Activated naive CD8-positive, alpha-beta T cell (primary cell): ENCODE measurements at regions not wholly inside any gene's neighbourhood (a gene's known extent, or its start where the extent isn't known, plus 50 kb on each side); places are given as distances from the start of the nearest gene placed in this dataset.
"Not testable (repeated sequence)": the region's sequence is repeated elsewhere in the genome, so short reads cannot be mapped to it uniquely, and the experiment has no call there.

ENCODE experiments used
- H3K27ac Mint-ChIP-seq: one replicate; pipeline ENCODE4 v1.8.0; 2021; ENCODE audit warnings: mixed read lengths
- H3K27me3 Mint-ChIP-seq: one replicate; pipeline ENCODE4 v1.8.0; 2021; ENCODE audit warnings: mixed read lengths
- H3K36me3 Mint-ChIP-seq: one replicate; pipeline ENCODE4 v1.8.0; 2021; ENCODE audit warnings: mixed read lengths
- H3K4me1 Mint-ChIP-seq: one replicate; pipeline ENCODE4 v1.8.0; 2021; ENCODE audit warnings: low read depth, mixed read lengths
- H3K4me3 Mint-ChIP-seq: one replicate; pipeline ENCODE4 v1.8.0; 2021; ENCODE audit warnings: mild to moderate bottlenecking, mixed read lengths
- H3K9me3 Mint-ChIP-seq: one replicate; pipeline ENCODE4 v1.8.0; 2021; ENCODE audit warnings: low read depth, mixed read lengths

- Mint-ChIP-seq H3K36me3 (no peaks in the 10 kb centered on the region), H3K4me3 (no peak overlapping the region), H3K27me3 (no peaks in the 10 kb centered on the region)
Observed at GRCh38 chr4:189838821-189839497, 101.7 kb upstream of the FRG1 start.

GRCh38 chr4:189840356-189840755 lies 100.3 kb upstream of the FRG1 start:
- no peak overlapping the region for H3K4me3 Mint-ChIP-seq
- H3K9me3 Mint-ChIP-seq, result no peaks in the 10 kb centered on the region
- no peak overlapping the region for H3K27ac Mint-ChIP-seq
- no peaks in the 10 kb centered on the region for H3K4me1 Mint-ChIP-seq
- H3K27me3 Mint-ChIP-seq, result no peaks in the 10 kb centered on the region
- no peaks in the 10 kb centered on the region for H3K36me3 Mint-ChIP-seq

More at GRCh38 chr4:189838821-189839497, 101.7 kb upstream of the FRG1 start:
- no peaks in the 10 kb centered on the region for H3K9me3 Mint-ChIP-seq
- no peak overlapping the region for H3K27ac Mint-ChIP-seq
- no peaks in the 10 kb centered on the region for H3K4me1 Mint-ChIP-seq

- H3K9me3 Mint-ChIP-seq, result no peaks in the 10 kb centered on the region
- H3K36me3 Mint-ChIP-seq, result no peaks in the 10 kb centered on the region
- H3K4me3 Mint-ChIP-seq, result no peak overlapping the region
- no peak overlapping the region for H3K27ac Mint-ChIP-seq
- H3K27me3 Mint-ChIP-seq, result no peaks in the 10 kb centered on the region
- H3K4me1 Mint-ChIP-seq, result no peaks in the 10 kb centered on the region
Observed at GRCh38 chr4:189843413-189844009, 97.2 kb upstream of the FRG1 start.

GRCh38 chr4:189845145-189845846 lies 95.4 kb upstream of the FRG1 start:
- H3K4me1 Mint-ChIP-seq, result no peaks in the 10 kb centered on the region
- no peaks in the 10 kb centered on the region for H3K9me3 Mint-ChIP-seq
- no peak overlapping the region for H3K4me3 Mint-ChIP-seq
- no peaks in the 10 kb centered on the region for H3K27me3 Mint-ChIP-seq
- no peaks in the 10 kb centered on the region for H3K36me3 Mint-ChIP-seq
- H3K27ac Mint-ChIP-seq, result no peak overlapping the region

GRCh38 chr4:189846094-189846493 lies 94.6 kb upstream of the FRG1 start:
- not testable (repeated sequence) for H3K4me1 Mint-ChIP-seq, H3K9me3 Mint-ChIP-seq, H3K36me3 Mint-ChIP-seq, H3K27me3 Mint-ChIP-seq, H3K27ac Mint-ChIP-seq, H3K4me3 Mint-ChIP-seq

GRCh38 chr4:189846608-189847007 lies 94.1 kb upstream of the FRG1 start:
- H3K36me3 Mint-ChIP-seq, H3K27ac Mint-ChIP-seq, H3K4me3 Mint-ChIP-seq, H3K4me1 Mint-ChIP-seq, H3K27me3 Mint-ChIP-seq, H3K9me3 Mint-ChIP-seq: not testable (repeated sequence)

GRCh38 chr4:189848672-189849071 lies 92.0 kb upstream of the FRG1 start:
- not testable (repeated sequence) for H3K9me3 Mint-ChIP-seq, H3K4me1 Mint-ChIP-seq, H3K27ac Mint-ChIP-seq, H3K36me3 Mint-ChIP-seq, H3K27me3 Mint-ChIP-seq, H3K4me3 Mint-ChIP-seq

- peaks cover 4% of the 10 kb centered on the region for H3K36me3 Mint-ChIP-seq
- H3K27ac Mint-ChIP-seq, result no peak overlapping the region
- H3K4me3 Mint-ChIP-seq, result no peak overlapping the region
- no peaks in the 10 kb centered on the region for H3K4me1 Mint-ChIP-seq
- H3K9me3 Mint-ChIP-seq, result peaks cover 9% of the 10 kb centered on the region
- H3K27me3 Mint-ChIP-seq, result no peaks in the 10 kb centered on the region
Observed at GRCh38 chr4:189850239-189850856, 90.3 kb upstream of the FRG1 start.

- H3K4me1 Mint-ChIP-seq, result no peaks in the 10 kb centered on the region
- H3K27ac Mint-ChIP-seq, result no peak overlapping the region
- no peaks in the 10 kb centered on the region for H3K27me3 Mint-ChIP-seq
- H3K36me3 Mint-ChIP-seq, result peaks cover 16% of the 10 kb centered on the region
- no peak overlapping the region for H3K4me3 Mint-ChIP-seq
- H3K9me3 Mint-ChIP-seq, result peaks cover 4% of the 10 kb centered on the region
Observed at GRCh38 chr4:189858435-189858834, 82.2 kb upstream of the FRG1 start.

GRCh38 chr4:189861101-189861500 lies 79.6 kb upstream of the FRG1 start:
- Mint-ChIP-seq H3K36me3 (peaks cover 11% of the 10 kb centered on the region), H3K9me3 (no peaks in the 10 kb centered on the region), H3K27me3 (no peaks in the 10 kb centered on the region), H3K4me1 (no peaks in the 10 kb centered on the region), H3K4me3 (no peak overlapping the region), H3K27ac (no peak overlapping the region)

GRCh38 chr4:189869236-189869635 lies 71.4 kb upstream of the FRG1 start:
- peaks cover 5% of the 10 kb centered on the region for H3K36me3 Mint-ChIP-seq
- H3K27ac Mint-ChIP-seq, result no peak overlapping the region
- H3K4me3 Mint-ChIP-seq, result no peak overlapping the region
- no peaks in the 10 kb centered on the region for H3K9me3 Mint-ChIP-seq
- no peaks in the 10 kb centered on the region for H3K27me3 Mint-ChIP-seq
- H3K4me1 Mint-ChIP-seq, result no peaks in the 10 kb centered on the region

- Mint-ChIP-seq H3K27ac (no peak overlapping the region), H3K9me3 (no peaks in the 10 kb centered on the region), H3K36me3 (peaks cover 5% of the 10 kb centered on the region), H3K4me1 (no peaks in the 10 kb centered on the region), H3K4me3 (no peak overlapping the region), H3K27me3 (no peaks in the 10 kb centered on the region)
Observed at GRCh38 chr4:189870511-189871234, 70.0 kb upstream of the FRG1 start.

- Mint-ChIP-seq H3K27me3 (no peaks in the 10 kb centered on the region), H3K4me3 (no peak overlapping the region), H3K27ac (no peak overlapping the region), H3K36me3 (peaks cover 5% of the 10 kb centered on the region), H3K4me1 (no peaks in the 10 kb centered on the region), H3K9me3 (peaks cover 3% of the 10 kb centered on the region)
Observed at GRCh38 chr4:189874591-189874990, 66.1 kb upstream of the FRG1 start.

- not testable (repeated sequence) for H3K4me1 Mint-ChIP-seq, H3K4me3 Mint-ChIP-seq, H3K36me3 Mint-ChIP-seq, H3K27me3 Mint-ChIP-seq, H3K9me3 Mint-ChIP-seq, H3K27ac Mint-ChIP-seq
Observed at GRCh38 chr4:189881190-189881589, 59.5 kb upstream of the FRG1 start.

GRCh38 chr4:189888407-189888806 lies 52.3 kb upstream of the FRG1 start:
- H3K9me3 Mint-ChIP-seq, result peaks cover 18% of the 10 kb centered on the region
- not testable (repeated sequence) for H3K27ac Mint-ChIP-seq, H3K4me3 Mint-ChIP-seq, H3K4me1 Mint-ChIP-seq, H3K27me3 Mint-ChIP-seq
- peaks cover 24% of the 10 kb centered on the region for H3K36me3 Mint-ChIP-seq
